ENCODE measurements at regions not wholly inside any gene's neighbourhood (a gene's known extent, or its start where the extent isn't known, plus 50 kb on each side); places are given as distances from the start of the nearest gene placed in this dataset.

DNA sequence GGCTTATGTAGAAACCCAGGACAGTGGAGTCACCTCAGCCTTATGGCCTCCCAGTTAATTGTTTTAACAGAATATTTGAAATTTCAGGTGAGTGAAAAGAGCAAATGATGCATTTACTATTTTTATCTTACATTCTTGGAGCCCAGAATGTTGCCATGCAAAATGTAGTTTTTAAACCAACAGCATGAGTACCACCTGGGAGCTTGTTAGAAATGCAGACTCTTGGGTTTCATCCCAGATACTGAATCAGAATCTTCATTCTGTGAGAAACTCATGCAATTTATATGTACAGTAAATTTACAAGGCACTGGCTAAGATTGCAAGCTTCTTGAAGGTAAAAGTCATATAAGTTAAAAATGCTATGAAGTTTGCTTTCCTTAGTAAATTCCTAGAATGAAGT is 654.5 kb upstream of the CDH2 start:
- no peaks in the 10 kb centered on the region for H3K27me3 Mint-ChIP-seq (ENCODE audit: insufficient read depth, unreplicated experiment)
- Histone ChIP-seq H3K9me3 (no peaks in the 10 kb centered on the region), H3K4me3 (ENCODE audit: low read depth, low read length) (no peak overlapping the region), H3K4me1 (no peaks in the 10 kb centered on the region), H3K27me3 (replicated peaks; ENCODE audit: control insufficient read depth, insufficient read depth, low read length) (no peaks in the 10 kb centered on the region), H3K36me3 (ENCODE audit: control insufficient read depth, insufficient read depth, low read length) (no peaks in the 10 kb centered on the region)
- no peaks in the 10 kb centered on the region for H3K36me3 Mint-ChIP-seq (ENCODE audit: insufficient read depth, unreplicated experiment)
- H3K9me3 Mint-ChIP-seq (ENCODE audit: unreplicated experiment): no peaks in the 10 kb centered on the region
- no peak for DNase-seq
- intact Hi-C loops (cut with micrococcal nuclease; ENCODE audit: unreplicated experiment): no loop called here
- POLR2A ChIA-PET: no interaction called here
- TF ChIP-seq, protein P1, sequence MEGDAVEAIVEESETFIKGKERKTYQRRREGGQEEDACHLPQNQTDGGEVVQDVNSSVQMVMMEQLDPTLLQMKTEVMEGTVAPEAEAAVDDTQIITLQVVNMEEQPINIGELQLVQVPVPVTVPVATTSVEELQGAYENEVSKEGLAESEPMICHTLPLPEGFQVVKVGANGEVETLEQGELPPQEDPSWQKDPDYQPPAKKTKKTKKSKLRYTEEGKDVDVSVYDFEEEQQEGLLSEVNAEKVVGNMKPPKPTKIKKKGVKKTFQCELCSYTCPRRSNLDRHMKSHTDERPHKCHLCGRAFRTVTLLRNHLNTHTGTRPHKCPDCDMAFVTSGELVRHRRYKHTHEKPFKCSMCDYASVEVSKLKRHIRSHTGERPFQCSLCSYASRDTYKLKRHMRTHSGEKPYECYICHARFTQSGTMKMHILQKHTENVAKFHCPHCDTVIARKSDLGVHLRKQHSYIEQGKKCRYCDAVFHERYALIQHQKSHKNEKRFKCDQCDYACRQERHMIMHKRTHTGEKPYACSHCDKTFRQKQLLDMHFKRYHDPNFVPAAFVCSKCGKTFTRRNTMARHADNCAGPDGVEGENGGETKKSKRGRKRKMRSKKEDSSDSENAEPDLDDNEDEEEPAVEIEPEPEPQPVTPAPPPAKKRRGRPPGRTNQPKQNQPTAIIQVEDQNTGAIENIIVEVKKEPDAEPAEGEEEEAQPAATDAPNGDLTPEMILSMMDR (IDR thresholded peaks at IDR 0.05; ENCODE audit: insufficient read depth in 1 of 2, low read depth in 1 of 2, low read length in 1 of 2, severe bottlenecking in 1 of 2, unreplicated experiment in 1 of 2): no peak
- CTCF ChIA-PET: no interaction called here
- H3K27ac Mint-ChIP-seq (ENCODE audit: unreplicated experiment): no peak overlapping the region
- H3K4me1 Mint-ChIP-seq (ENCODE audit: low read depth, unreplicated experiment): no peaks in the 10 kb centered on the region
- no peak overlapping the region for H3K4me3 Mint-ChIP-seq (ENCODE audit: unreplicated experiment)
- no TSS peak for BruUV-seq (replicated peaks)

DNA sequence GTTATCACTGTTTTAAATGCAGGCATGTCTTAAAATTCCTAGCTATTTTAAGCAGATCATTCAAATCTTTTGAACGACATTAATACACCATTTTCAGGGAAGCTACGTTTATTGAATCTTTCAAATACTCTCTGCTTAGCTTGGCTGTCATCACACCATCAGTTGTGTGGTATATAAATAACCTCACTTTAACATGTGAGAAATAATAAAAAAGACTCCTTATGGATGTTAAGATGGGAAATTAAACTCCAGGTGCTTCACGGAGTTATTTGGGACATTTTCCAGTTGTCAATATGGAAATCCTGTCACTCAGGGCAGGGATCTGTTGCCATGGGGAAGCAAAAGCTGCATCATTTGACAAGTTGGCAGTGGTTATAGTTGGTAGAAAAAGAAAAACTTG is 649.2 kb upstream of the CDH2 start:
- no peaks in the 10 kb centered on the region for H3K4me1 ChIP-seq
- intact Hi-C loops (cut with micrococcal nuclease; ENCODE audit: unreplicated experiment): no loop called here
- ChIA-PET CTCF (no interaction called here), POLR2A (no interaction called here)
- Mint-ChIP-seq H3K36me3 (ENCODE audit: insufficient read depth, unreplicated experiment) (no peaks in the 10 kb centered on the region), H3K9me3 (ENCODE audit: unreplicated experiment) (no peaks in the 10 kb centered on the region), H3K27me3 (ENCODE audit: insufficient read depth, unreplicated experiment) (peaks cover 2% of the 10 kb centered on the region), H3K27ac (ENCODE audit: unreplicated experiment) (no peak overlapping the region), H3K4me1 (ENCODE audit: low read depth, unreplicated experiment) (no peaks in the 10 kb centered on the region), H3K4me3 (ENCODE audit: unreplicated experiment) (no peak overlapping the region)
- no peaks in the 10 kb centered on the region; the same call in 1 of the 2 replicates for H3K27me3 ChIP-seq (replicated peaks; ENCODE audit: control insufficient read depth, insufficient read depth, low read length)
- no peaks in the 10 kb centered on the region for H3K36me3 ChIP-seq (ENCODE audit: control insufficient read depth, insufficient read depth, low read length)
- TF ChIP-seq, protein P1 (IDR thresholded peaks at IDR 0.05; ENCODE audit: insufficient read depth in 1 of 2, low read depth in 1 of 2, low read length in 1 of 2, severe bottlenecking in 1 of 2, unreplicated experiment in 1 of 2): no peak
- DNase-seq: no peak
- BruUV-seq (replicated peaks): no TSS peak
- no peak overlapping the region for H3K4me3 ChIP-seq (ENCODE audit: low read depth, low read length)
- H3K9me3 ChIP-seq: no peaks in the 10 kb centered on the region

DNA sequence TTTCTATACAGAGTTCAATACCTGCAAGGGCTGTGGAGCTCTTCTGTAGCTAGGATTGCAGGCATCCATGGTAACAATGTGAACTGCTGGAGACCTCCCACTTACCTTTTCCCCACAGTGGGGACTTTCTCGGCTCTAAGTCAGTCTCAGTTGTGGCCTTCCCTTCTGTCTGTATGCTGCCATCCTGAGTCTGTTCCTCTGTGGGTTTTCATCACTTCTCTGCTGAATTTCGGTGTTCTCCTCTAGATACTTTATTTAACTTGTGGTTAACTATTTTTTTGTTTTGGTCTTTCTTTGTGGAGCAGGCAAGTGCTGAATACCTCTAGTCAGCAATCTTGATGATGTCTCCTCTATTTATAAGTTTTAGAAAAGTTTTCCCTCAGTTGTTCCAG is 647.2 kb upstream of the CDH2 start:
- Histone ChIP-seq H3K4me1 (no peaks in the 10 kb centered on the region), H3K9me3 (no peaks in the 10 kb centered on the region), H3K27me3 (replicated peaks; ENCODE audit: control insufficient read depth, insufficient read depth, low read length) (no peaks in the 10 kb centered on the region; the same call in 1 of the 2 replicates), H3K36me3 (ENCODE audit: control insufficient read depth, insufficient read depth, low read length) (no peaks in the 10 kb centered on the region), H3K4me3 (ENCODE audit: low read depth, low read length) (no peak overlapping the region)
- no peaks in the 10 kb centered on the region for H3K36me3 Mint-ChIP-seq (ENCODE audit: insufficient read depth, unreplicated experiment)
- no TSS peak for BruUV-seq (replicated peaks)
- TF ChIP-seq, protein P1 (IDR thresholded peaks at IDR 0.05; ENCODE audit: insufficient read depth in 1 of 2, low read depth in 1 of 2, low read length in 1 of 2, severe bottlenecking in 1 of 2, unreplicated experiment in 1 of 2): no peak
- H3K9me3 Mint-ChIP-seq (ENCODE audit: unreplicated experiment): no peaks in the 10 kb centered on the region
- H3K27me3 Mint-ChIP-seq (ENCODE audit: insufficient read depth, unreplicated experiment): peaks cover 2% of the 10 kb centered on the region
- CTCF ChIA-PET: no interaction called here
- no peaks in the 10 kb centered on the region for H3K4me1 Mint-ChIP-seq (ENCODE audit: low read depth, unreplicated experiment)
- DNase-seq: no peak
- intact Hi-C loops (cut with micrococcal nuclease; ENCODE audit: unreplicated experiment): no loop called here
- no peak overlapping the region for H3K4me3 Mint-ChIP-seq (ENCODE audit: unreplicated experiment)
- POLR2A ChIA-PET: no interaction called here
- H3K27ac Mint-ChIP-seq (ENCODE audit: unreplicated experiment): no peak overlapping the region
